ENCODE measurements at regions not wholly inside any gene's neighbourhood (a gene's known extent, or its start where the extent isn't known, plus 50 kb on each side); places are given as distances from the start of the nearest gene placed in this dataset.

DNA sequence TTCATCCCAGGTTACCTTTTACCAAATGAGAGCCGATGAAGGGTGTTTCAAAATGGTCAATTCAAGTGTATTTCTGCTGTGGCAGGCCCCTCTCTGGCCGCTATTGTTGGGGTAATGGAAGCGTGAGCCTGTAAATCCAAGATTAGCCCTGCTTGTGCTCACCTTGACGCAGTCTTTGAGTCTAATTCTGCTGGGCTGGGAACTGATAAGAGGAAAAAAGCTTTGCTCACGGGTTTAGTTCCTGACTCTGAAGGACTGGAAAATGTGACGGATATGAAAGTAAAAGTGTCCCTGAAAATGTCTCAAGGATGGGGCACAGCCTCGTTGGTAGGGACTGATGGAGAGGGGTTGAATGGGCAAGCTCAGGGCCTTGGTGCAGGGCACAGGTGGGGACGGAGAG, 125.9 kb upstream of the GALNT2 start:
- no peak for TF ChIP-seq POLR2A (IDR thresholded peaks at IDR 0.05; ENCODE audit: low read depth)
- TF ChIP-seq EP300 (IDR thresholded peaks at IDR 0.05) = no peak
- TF ChIP-seq, protein P1, sequence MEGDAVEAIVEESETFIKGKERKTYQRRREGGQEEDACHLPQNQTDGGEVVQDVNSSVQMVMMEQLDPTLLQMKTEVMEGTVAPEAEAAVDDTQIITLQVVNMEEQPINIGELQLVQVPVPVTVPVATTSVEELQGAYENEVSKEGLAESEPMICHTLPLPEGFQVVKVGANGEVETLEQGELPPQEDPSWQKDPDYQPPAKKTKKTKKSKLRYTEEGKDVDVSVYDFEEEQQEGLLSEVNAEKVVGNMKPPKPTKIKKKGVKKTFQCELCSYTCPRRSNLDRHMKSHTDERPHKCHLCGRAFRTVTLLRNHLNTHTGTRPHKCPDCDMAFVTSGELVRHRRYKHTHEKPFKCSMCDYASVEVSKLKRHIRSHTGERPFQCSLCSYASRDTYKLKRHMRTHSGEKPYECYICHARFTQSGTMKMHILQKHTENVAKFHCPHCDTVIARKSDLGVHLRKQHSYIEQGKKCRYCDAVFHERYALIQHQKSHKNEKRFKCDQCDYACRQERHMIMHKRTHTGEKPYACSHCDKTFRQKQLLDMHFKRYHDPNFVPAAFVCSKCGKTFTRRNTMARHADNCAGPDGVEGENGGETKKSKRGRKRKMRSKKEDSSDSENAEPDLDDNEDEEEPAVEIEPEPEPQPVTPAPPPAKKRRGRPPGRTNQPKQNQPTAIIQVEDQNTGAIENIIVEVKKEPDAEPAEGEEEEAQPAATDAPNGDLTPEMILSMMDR (IDR thresholded peaks at IDR 0.05) = no peak
- no peak for TF ChIP-seq POLR2AphosphoS5 (IDR thresholded peaks at IDR 0.05)
- Histone ChIP-seq H3K27me3 (no peaks in the 10 kb centered on the region), H3K36me3 (no peaks in the 10 kb centered on the region), H3K4me1 (peaks cover 0 to 4% (median 0%) of the 10 kb centered on the region in 4 donors), H3K27ac (replicated peaks in 1 of 4) (no peak overlapping the region), H3K4me3 (no peak overlapping the region), H3K9me3 (no peaks in the 10 kb centered on the region)
- no peak for DNase-seq (ENCODE audit: extremely low spot score)
- intact Hi-C loops (cut with DNase I) = no loop called here
- WGBS = 92% methylated on average over 8 of the region's 8 CpGs

DNA sequence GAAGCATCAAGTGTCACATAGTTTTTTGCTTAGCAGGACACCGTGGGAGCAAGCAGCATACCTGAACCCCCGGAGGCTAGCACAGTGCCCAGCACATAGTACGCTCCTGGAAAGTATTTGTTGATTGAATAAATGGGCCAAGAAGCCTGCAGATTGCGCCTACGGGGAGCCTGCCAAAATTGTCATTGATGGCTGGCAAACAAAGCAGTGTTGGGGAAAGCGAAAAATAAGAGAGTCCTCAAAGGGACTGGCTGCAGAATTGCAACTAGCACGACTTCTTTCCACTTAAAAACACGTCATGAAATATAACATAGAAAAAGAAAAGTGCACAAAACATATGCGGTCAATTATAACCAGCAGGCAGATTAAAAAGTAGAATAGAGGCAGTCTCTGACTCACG, 125.2 kb upstream of the GALNT2 start:
- intact Hi-C loops (cut with DNase I) = no loop called here
- peaks cover 0 to 4% (median 0%) of the 10 kb centered on the region in 4 donors for H3K4me1 ChIP-seq
- no peaks in the 10 kb centered on the region for H3K27me3 ChIP-seq
- 81% methylated on average over 10 of the region's 10 CpGs for WGBS
- TF ChIP-seq, protein P1 (IDR thresholded peaks at IDR 0.05) = no peak
- TF ChIP-seq POLR2AphosphoS5 (IDR thresholded peaks at IDR 0.05) = no peak
- no peak for TF ChIP-seq POLR2A (IDR thresholded peaks at IDR 0.05; ENCODE audit: low read depth)
- no peak for TF ChIP-seq EP300 (IDR thresholded peaks at IDR 0.05)
- no peaks in the 10 kb centered on the region for H3K9me3 ChIP-seq
- H3K36me3 ChIP-seq = no peaks in the 10 kb centered on the region
- H3K27ac ChIP-seq (replicated peaks in 1 of 4) = no peak overlapping the region
- DNase-seq (ENCODE audit: extremely low spot score) = no peak
- H3K4me3 ChIP-seq = no peak overlapping the region

DNA sequence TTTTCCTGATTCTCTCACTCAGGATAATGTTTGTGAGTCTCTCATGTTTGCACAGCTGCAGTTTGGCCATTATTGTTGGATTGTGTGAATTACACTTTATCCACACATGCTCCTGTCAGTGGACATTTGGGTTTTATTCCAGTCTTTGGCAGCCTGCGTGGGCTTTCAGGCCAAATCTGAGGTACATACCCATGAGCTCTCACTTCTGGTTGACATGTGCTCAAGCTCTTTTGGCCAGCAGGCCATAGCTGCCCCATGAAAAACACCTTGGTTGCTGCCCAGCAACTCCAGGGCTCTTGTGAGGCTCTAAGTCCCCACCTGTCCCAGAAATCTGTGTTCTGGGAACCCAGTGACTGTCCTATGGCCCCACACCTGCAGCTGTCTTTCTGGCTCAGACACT, 124.5 kb upstream of the GALNT2 start:
- H3K9me3 ChIP-seq = no peaks in the 10 kb centered on the region
- no peak overlapping the region for H3K27ac ChIP-seq (replicated peaks in 1 of 4)
- TF ChIP-seq POLR2AphosphoS5 (IDR thresholded peaks at IDR 0.05) = no peak
- TF ChIP-seq POLR2A (IDR thresholded peaks at IDR 0.05; ENCODE audit: low read depth) = no peak
- TF ChIP-seq, protein P1 (IDR thresholded peaks at IDR 0.05) = no peak
- no peak for TF ChIP-seq EP300 (IDR thresholded peaks at IDR 0.05)
- WGBS = 71% methylated on average over 1 of the region's 1 CpG
- H3K36me3 ChIP-seq = no peaks in the 10 kb centered on the region
- intact Hi-C loops (cut with DNase I) = no loop called here
- H3K4me1 ChIP-seq = peaks cover 0 to 4% (median 0%) of the 10 kb centered on the region in 4 donors
- no peak overlapping the region for H3K4me3 ChIP-seq
- DNase-seq (ENCODE audit: extremely low spot score) = peak; percentile 86
- H3K27me3 ChIP-seq = no peaks in the 10 kb centered on the region

- TF ChIP-seq POLR2AphosphoS5 (IDR thresholded peaks at IDR 0.05) = no peak
- no peak for TF ChIP-seq EP300 (IDR thresholded peaks at IDR 0.05)
- TF ChIP-seq, protein P1 (IDR thresholded peaks at IDR 0.05) = no peak
- TF ChIP-seq POLR2A (IDR thresholded peaks at IDR 0.05; ENCODE audit: low read depth) = no peak
- H3K27ac ChIP-seq (replicated peaks in 1 of 4) = no peak overlapping the region
- DNase-seq (ENCODE audit: extremely low spot score) = no peak
- no peaks in the 10 kb centered on the region for H3K36me3 ChIP-seq
- no peaks in the 10 kb centered on the region for H3K27me3 ChIP-seq
- WGBS = 89% methylated on average over 7 of the region's 7 CpGs
- intact Hi-C loops (cut with DNase I) = no loop called here
- H3K4me3 ChIP-seq = no peak overlapping the region
- H3K4me1 ChIP-seq = peaks cover 0 to 4% (median 0%) of the 10 kb centered on the region in 4 donors
- H3K9me3 ChIP-seq = no peaks in the 10 kb centered on the region
Observed at GRCh38 chr1:229943148-229943714, 123.8 kb upstream of the GALNT2 start.

Measured in esophagus muscularis mucosa (tissue), 4 donors.